Testis (tissue), 2 donors: ENCODE measurements at regions not wholly inside any gene's neighbourhood (a gene's known extent, or its start where the extent isn't known, plus 50 kb on each side); places are given as distances from the start of the nearest gene placed in this dataset.
A peak's percentile ranks its signal among the peaks of the same experiment; 100 is the strongest.

Experiments used
- DNase-seq: peaks from one replicate; pipeline ENCODE4 v3.0.0-alpha.2; 2019
- H3K27ac ChIP-seq, 2 donors: fragments of 200-600 bp; sonication (generic); one replicate each; pipeline ENCODE4 v1.5.1; 2019
- H3K27me3 ChIP-seq: fragments of 200-600 bp; sonication (generic); one replicate; pipeline ENCODE4 v1.5.1; 2019
- H3K36me3 ChIP-seq: fragments of 200-600 bp; sonication (generic); one replicate; pipeline ENCODE4 v1.5.1; 2017; ENCODE audit warnings: low read depth; ENCODE audit errors: missing control alignments
- H3K4me1 ChIP-seq: fragments of 200-600 bp; sonication (generic); one replicate; pipeline ENCODE4 v1.5.1; 2019
- H3K4me3 ChIP-seq, 2 donors: fragments of 200-600 bp; sonication (generic); one replicate each; pipeline ENCODE4 v1.5.1; 2017 to 2019
- H3K9me3 ChIP-seq: fragments of 200-600 bp; sonication (generic); one replicate; pipeline ENCODE4 v1.5.1; 2017
- POLR2A ChIP-seq: fragments of 450-650 bp; IDR thresholded peaks from one replicate; pipeline ENCODE4 v1.6.1; 2017; ENCODE audit warnings: antibody characterized with exemption, mild to moderate bottlenecking, moderate library complexity
- WGBS, 2 donors: methylation state at CpG; one replicate each; pipeline ENCODE4 v1.1.5; 2018; 5-methylcytosine and 5-hydroxymethylcytosine counted together
- intact Hi-C: fragments of 100-400 bp; cut with DNase I; formaldehyde crosslinking; loops from one replicate; pipeline ENCODE4 v1.15.1; 2023; ENCODE audit warnings: low total_unique reads
- TF ChIP-seq, protein P1 (sequence below), 3 experiments: fragments of 450-650 bp in 2 of 3; fragments of 200-600 bp in 1 of 3; sonication (generic) in 1 of 3; IDR thresholded peaks; one replicate each; pipeline ENCODE4 v1.5.1; 2016 to 2019; ENCODE audit warnings: antibody characterized with exemption in 3 of 3, mild to moderate bottlenecking in 2 of 3, moderate library complexity in 1 of 3

DNA sequence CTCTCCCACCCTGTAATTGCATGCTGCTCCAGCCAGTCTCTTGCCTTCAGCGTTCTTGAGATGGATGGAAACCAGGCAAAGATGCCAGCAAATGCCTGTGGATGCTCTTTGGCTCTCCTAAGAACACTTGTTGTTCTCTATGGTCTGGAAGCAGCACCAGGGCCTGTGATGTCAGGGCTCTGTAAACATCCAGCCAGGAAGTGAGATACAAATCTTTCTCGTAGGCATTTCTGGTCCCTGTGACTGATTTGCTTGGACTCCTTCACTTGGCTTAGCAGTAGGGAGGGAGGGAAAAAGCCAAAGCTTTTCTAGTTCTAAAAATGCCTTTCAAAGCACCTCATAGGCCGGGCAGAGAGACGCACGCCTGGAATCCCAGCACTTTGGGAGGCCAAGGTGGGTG, 201.3 kb downstream of the REEP3 start:
- Histone ChIP-seq H3K9me3 (no peaks in the 10 kb centered on the region), H3K27ac (peak overlapping the region in 1 of 2 donors; percentile 63), H3K4me1 (peaks cover 3% of the 10 kb centered on the region), H3K27me3 (no peaks in the 10 kb centered on the region), H3K36me3 (no peaks in the 10 kb centered on the region), H3K4me3 (no peak overlapping the region)
- DNase-seq: no peak
- intact Hi-C loops: loop anchor here (10.0 kb wide), 1 partner anchor 558 kb away; no protein-coding TSS in a partner anchor
- 49 to 50% methylated on average over 5 of the region's 5 CpGs for WGBS, 2 donors
- TF ChIP-seq, protein P1, sequence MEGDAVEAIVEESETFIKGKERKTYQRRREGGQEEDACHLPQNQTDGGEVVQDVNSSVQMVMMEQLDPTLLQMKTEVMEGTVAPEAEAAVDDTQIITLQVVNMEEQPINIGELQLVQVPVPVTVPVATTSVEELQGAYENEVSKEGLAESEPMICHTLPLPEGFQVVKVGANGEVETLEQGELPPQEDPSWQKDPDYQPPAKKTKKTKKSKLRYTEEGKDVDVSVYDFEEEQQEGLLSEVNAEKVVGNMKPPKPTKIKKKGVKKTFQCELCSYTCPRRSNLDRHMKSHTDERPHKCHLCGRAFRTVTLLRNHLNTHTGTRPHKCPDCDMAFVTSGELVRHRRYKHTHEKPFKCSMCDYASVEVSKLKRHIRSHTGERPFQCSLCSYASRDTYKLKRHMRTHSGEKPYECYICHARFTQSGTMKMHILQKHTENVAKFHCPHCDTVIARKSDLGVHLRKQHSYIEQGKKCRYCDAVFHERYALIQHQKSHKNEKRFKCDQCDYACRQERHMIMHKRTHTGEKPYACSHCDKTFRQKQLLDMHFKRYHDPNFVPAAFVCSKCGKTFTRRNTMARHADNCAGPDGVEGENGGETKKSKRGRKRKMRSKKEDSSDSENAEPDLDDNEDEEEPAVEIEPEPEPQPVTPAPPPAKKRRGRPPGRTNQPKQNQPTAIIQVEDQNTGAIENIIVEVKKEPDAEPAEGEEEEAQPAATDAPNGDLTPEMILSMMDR (IDR thresholded peaks at IDR 0.05): no peak
- TF ChIP-seq POLR2A: no peak

DNA sequence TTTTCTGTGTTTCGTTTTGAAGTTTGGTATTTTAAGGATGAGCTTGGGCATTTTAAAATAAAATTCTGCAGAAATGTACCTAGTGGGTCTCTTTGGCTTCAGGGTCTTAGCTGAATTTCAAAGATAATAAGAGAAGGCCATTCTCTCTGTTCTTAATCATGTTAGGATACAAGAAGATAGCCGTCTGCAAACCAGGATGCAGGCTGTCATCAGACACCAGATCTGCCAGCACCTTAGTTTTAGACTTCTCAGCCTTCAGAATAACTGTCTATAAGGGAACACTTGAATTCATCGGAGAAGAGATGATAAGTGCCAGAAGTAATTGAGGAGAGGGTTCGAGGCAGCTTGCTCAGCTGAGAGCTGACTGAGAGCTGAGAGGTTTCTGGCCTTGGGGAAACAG, 202.1 kb downstream of the REEP3 start:
- WGBS, 2 donors: 73 to 82% methylated on average over 4 of the region's 4 CpGs
- Histone ChIP-seq H3K27me3 (no peaks in the 10 kb centered on the region), H3K4me1 (peaks cover 3% of the 10 kb centered on the region), H3K27ac (peak overlapping the region; percentile 11 to 63), H3K36me3 (no peaks in the 10 kb centered on the region), H3K9me3 (no peaks in the 10 kb centered on the region), H3K4me3 (no peak overlapping the region)
- intact Hi-C loops: loop anchor here (10.0 kb wide), 1 partner anchor 559 kb away; no protein-coding TSS in a partner anchor
- TF ChIP-seq, protein P1 (IDR thresholded peaks at IDR 0.05): no peak
- no peak for TF ChIP-seq POLR2A
- no peak for DNase-seq

DNA sequence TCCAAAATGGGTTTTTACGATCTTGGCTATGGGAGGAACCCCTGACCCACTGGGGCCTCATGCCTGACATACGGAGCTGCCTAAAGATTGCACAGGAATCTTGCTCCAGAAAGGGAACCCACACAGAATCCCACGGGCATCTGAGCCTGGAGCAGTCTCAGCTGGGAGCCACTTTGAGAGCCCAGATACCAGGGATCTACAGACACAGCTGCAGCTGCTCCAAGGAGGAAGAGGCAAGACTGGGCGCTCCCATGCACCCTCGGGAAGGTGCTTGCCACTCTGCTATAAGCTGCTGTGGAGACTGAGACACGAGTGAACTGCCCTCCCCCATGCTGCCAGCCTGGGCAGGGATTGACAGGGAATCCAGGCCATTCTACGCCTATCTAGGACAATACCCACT, 202.5 kb downstream of the REEP3 start:
- no peak for DNase-seq
- Histone ChIP-seq H3K9me3 (no peaks in the 10 kb centered on the region), H3K27ac (no peak overlapping the region), H3K36me3 (no peaks in the 10 kb centered on the region), H3K4me1 (peaks cover 3% of the 10 kb centered on the region), H3K27me3 (no peaks in the 10 kb centered on the region), H3K4me3 (no peak overlapping the region)
- 84 to 91% methylated on average over 4 to 7 of the region's 7 CpGs for WGBS, 2 donors
- TF ChIP-seq, protein P1 (IDR thresholded peaks at IDR 0.05): no peak
- TF ChIP-seq POLR2A: no peak
- intact Hi-C loops: loop anchor here (10.0 kb wide), 1 partner anchor 559 kb away; no protein-coding TSS in a partner anchor

DNA sequence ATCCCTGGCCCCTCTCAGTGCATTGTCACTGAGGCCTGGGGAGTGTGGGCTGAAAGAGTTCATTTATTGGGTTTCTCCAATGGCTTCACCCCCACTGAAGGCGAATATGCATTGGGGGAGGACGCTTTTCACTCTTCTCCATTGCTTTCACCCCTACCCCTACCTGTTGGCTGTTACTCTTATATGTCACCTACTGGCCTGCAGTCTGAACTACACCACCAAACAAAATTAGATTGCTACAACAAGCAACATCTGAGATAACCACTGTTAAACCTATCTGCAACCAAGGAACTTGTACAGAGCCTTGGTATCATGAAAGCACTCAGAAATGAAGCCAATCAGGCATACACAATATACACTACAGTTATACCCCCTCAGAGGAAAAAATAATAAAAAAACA, 203.7 kb downstream of the REEP3 start:
- no peaks in the 10 kb centered on the region for H3K36me3 ChIP-seq
- TF ChIP-seq, protein P1 (IDR thresholded peaks at IDR 0.05): no peak
- TF ChIP-seq POLR2A: no peak
- intact Hi-C loops: loop anchor here (10.0 kb wide), 1 partner anchor 560 kb away; no protein-coding TSS in a partner anchor
- no peaks in the 10 kb centered on the region for H3K27me3 ChIP-seq
- H3K9me3 ChIP-seq: no peaks in the 10 kb centered on the region
- 96 to 100% methylated on average over 2 of the region's 2 CpGs for WGBS, 2 donors
- no peak overlapping the region for H3K27ac ChIP-seq
- H3K4me3 ChIP-seq: no peak overlapping the region
- DNase-seq: no peak
- peaks cover 3% of the 10 kb centered on the region for H3K4me1 ChIP-seq

DNA sequence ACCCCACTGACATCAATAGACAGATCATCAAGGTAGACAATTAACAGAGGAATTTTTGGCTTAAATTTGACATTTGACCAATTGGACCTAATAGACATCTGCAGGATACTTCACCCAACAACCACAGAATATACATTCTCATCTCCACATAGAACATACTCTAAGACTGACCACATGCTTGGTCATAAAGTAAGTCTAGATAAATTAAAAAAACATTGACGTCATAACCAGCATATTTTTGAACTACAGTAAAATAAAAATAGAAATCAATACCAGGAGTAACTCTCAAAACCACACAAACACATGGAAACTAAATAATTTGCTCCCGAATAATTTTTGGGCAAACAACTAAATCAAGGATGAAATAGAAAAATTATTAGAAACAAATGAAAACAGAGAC, 205.7 kb downstream of the REEP3 start:
- intact Hi-C loops: loop anchor here (10.0 kb wide), 1 partner anchor 562 kb away; no protein-coding TSS in a partner anchor
- WGBS, 2 donors: 79 to 90% methylated on average over 2 of the region's 2 CpGs
- Histone ChIP-seq H3K4me3 (no peak overlapping the region), H3K9me3 (no peaks in the 10 kb centered on the region), H3K27me3 (no peaks in the 10 kb centered on the region), H3K27ac (no peak overlapping the region), H3K4me1 (peaks cover 3% of the 10 kb centered on the region), H3K36me3 (no peaks in the 10 kb centered on the region)
- no peak for DNase-seq
- TF ChIP-seq, protein P1 (IDR thresholded peaks at IDR 0.05): no peak
- TF ChIP-seq POLR2A: no peak
